SK-N-SH treated with all-trans-retinoic acid at 6 μM for 48 hours (cell line): ENCODE measurements at regions not wholly inside any gene's neighbourhood (a gene's known extent, or its start where the extent isn't known, plus 50 kb on each side); places are given as distances from the start of the nearest gene placed in this dataset.

Source experiments
- ARNTL ChIP-seq: fragments of 450-650 bp; formaldehyde crosslinking; IDR thresholded peaks from 2 replicates; pipeline ENCODE4 v1.5.0; 2020; ENCODE audit warnings: low read depth, mild to moderate bottlenecking, moderate library complexity, borderline replicate concordance
- CSDC2 ChIP-seq: fragments of 250-450 bp; sonication (Bioruptor Pico); IDR thresholded peaks from 2 replicates; pipeline ENCODE4 v1.5.0; 2020; ENCODE audit warnings: mild to moderate bottlenecking, moderate library complexity
- CSRNP3 ChIP-seq: fragments of 250-450 bp; sonication (Bioruptor Pico); IDR thresholded peaks from 2 replicates; pipeline ENCODE4 v1.5.1; 2021; ENCODE audit warnings: mild to moderate bottlenecking, moderate library complexity
- OSR1 ChIP-seq: fragments of 250-450 bp; sonication (Bioruptor Pico); IDR thresholded peaks from 2 replicates; pipeline ENCODE4 v1.8.0; 2022; ENCODE audit warnings: moderate library complexity, mild to moderate bottlenecking, inconsistent platforms
- PATZ1 ChIP-seq: fragments of 250-450 bp; sonication (Bioruptor Pico); IDR thresholded peaks from 2 replicates; pipeline ENCODE4 v1.8.0; 2020; ENCODE audit warnings: mild to moderate bottlenecking, moderate library complexity, borderline replicate concordance
- POU6F1 ChIP-seq: fragments of 250-450 bp; sonication (Bioruptor Pico); IDR thresholded peaks from 2 replicates; pipeline ENCODE4 v1.8.0; 2021; ENCODE audit warnings: low read depth, mild to moderate bottlenecking, moderate library complexity, borderline replicate concordance
- PPARA ChIP-seq: fragments of 250-450 bp; sonication (Bioruptor Pico); IDR thresholded peaks from 2 replicates; pipeline ENCODE4 v1.5.0; 2020; ENCODE audit warnings: mild to moderate bottlenecking, borderline replicate concordance
- RARB ChIP-seq: fragments of 250-450 bp; sonication (Bioruptor Pico); IDR thresholded peaks from 2 replicates; pipeline ENCODE4 v1.8.0; 2021; ENCODE audit warnings: mild to moderate bottlenecking, moderate library complexity
- SNAI2 ChIP-seq: fragments of 250-450 bp; sonication (Bioruptor Pico); IDR thresholded peaks from 2 replicates; pipeline ENCODE4 v1.5.0; 2020; ENCODE audit warnings: mild to moderate bottlenecking, moderate library complexity
- TCF4 ChIP-seq: fragments of 250-450 bp; sonication (Bioruptor Pico); IDR thresholded peaks from 2 replicates; pipeline ENCODE4 v1.8.0; 2021; ENCODE audit warnings: mild to moderate bottlenecking, moderate library complexity, borderline replicate concordance
- TSHZ2 ChIP-seq: fragments of 250-450 bp; sonication (Bioruptor Pico); IDR thresholded peaks from 2 replicates; pipeline ENCODE4 v1.5.0; 2020; ENCODE audit warnings: mild to moderate bottlenecking, moderate library complexity
- ZFP3 ChIP-seq: fragments of 250-450 bp; sonication (Bioruptor Pico); IDR thresholded peaks from 2 replicates; pipeline ENCODE4 v1.5.0; 2020; ENCODE audit warnings: mild to moderate bottlenecking, moderate library complexity

GRCh38 chr3:187823746-187824145 lies 78.5 kb upstream of the BCL6 start:
- TF ChIP-seq RARB (CRISPR knock-in tag) = no peak
- TF ChIP-seq TCF4 (CRISPR knock-in tag) = no peak
- TF ChIP-seq ARNTL (CRISPR knock-in tag) = no peak
- no peak for TF ChIP-seq PPARA (CRISPR knock-in tag)
- TF ChIP-seq PATZ1 (CRISPR knock-in tag) = no peak
- TF ChIP-seq CSDC2 (CRISPR knock-in tag) = no peak
- TF ChIP-seq CSRNP3 = no peak
- TF ChIP-seq ZFP3 = no peak
- TF ChIP-seq TSHZ2 = no peak
- no peak for TF ChIP-seq POU6F1 (CRISPR knock-in tag)
- no peak for TF ChIP-seq OSR1 (CRISPR knock-in tag)
- no peak for TF ChIP-seq SNAI2 (CRISPR knock-in tag)
